Activated naive CD4-positive, alpha-beta T cell treated with anti-CD3 and anti-CD28 coated beads, Interleukin-2, amount 50 U/mL, for 24 hours (primary cell): ENCODE measurements at regions not wholly inside any gene's neighbourhood (a gene's known extent, or its start where the extent isn't known, plus 50 kb on each side); places are given as distances from the start of the nearest gene placed in this dataset.
"Not testable (repeated sequence)": the region's sequence is repeated elsewhere in the genome, so short reads cannot be mapped to it uniquely, and the experiment has no call there.

Experiments used
- H3K27ac Mint-ChIP-seq: one replicate; pipeline ENCODE4 v1.8.0; 2021; ENCODE audit warnings: mild to moderate bottlenecking, mixed read lengths
- H3K27me3 Mint-ChIP-seq: one replicate; pipeline ENCODE4 v1.8.0; 2021; ENCODE audit warnings: mixed read lengths
- H3K36me3 Mint-ChIP-seq: one replicate; pipeline ENCODE4 v1.8.0; 2021; ENCODE audit warnings: mixed read lengths
- H3K4me1 Mint-ChIP-seq: one replicate; pipeline ENCODE4 v1.8.0; 2021; ENCODE audit warnings: mixed read lengths
- H3K4me3 Mint-ChIP-seq: one replicate; pipeline ENCODE4 v1.8.0; 2021; ENCODE audit warnings: mild to moderate bottlenecking, mixed read lengths
- H3K9me3 Mint-ChIP-seq: one replicate; pipeline ENCODE4 v1.8.0; 2021; ENCODE audit warnings: mixed read lengths

DNA sequence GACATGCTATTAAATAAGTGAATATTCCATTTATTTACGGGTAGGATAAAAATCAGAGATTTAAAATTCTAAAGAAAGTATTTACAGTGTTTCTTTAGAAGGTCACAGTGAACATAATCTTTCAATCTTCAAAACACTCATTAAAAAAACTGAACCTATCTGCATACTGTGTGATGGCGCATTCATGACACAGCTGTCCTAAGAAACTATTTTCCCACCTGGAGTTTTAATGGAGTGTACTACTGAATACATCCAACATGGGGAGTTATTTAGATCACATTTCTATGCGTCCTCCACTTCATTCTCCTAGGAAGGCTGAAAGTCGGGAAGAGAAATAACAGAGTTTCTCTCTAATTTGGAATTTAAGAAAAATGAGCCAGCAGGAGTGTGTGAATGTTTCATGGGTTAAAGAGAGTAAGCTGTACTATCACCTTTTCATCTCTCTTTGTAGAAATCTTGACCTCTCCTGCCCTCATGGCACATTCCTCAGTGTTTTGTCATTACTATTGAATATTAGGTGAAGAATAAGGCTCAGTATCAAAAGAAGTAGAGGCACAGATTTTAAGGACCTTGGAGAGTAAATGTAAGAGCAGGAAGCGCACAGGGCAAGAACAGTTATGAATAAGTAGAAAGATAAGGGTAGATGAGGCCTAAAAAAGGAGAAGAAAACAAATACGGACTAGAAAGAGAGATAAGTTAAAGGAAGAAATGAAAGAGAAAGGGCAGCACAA lies 551.2 kb upstream of the TUSC1 start:
- Mint-ChIP-seq H3K4me1 (no peaks in the 10 kb centered on the region), H3K27me3 (no peaks in the 10 kb centered on the region), H3K36me3 (no peaks in the 10 kb centered on the region), H3K27ac (no peak overlapping the region), H3K9me3 (peaks cover 7% of the 10 kb centered on the region), H3K4me3 (no peak overlapping the region)

DNA sequence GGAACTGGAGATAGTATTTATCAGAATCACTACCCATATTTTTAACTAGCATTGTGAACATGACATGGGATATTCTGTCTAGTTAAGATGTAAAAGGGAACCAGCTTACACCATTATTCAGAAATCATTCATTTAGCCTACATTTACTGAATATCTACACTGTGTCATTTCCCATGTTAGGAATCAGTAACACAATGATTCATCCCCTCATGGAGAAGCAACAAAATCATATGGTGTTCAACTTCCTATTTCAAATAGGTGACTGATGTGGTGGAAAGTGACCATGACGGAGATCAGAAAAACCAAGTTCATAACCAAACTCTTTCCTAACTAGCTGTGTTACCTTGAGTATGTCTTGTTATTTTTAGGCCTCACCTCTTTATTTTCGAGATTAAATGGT lies 550.0 kb upstream of the TUSC1 start:
- H3K27me3 Mint-ChIP-seq = no peaks in the 10 kb centered on the region
- H3K4me3 Mint-ChIP-seq = no peak overlapping the region
- H3K4me1 Mint-ChIP-seq = no peaks in the 10 kb centered on the region
- no peak overlapping the region for H3K27ac Mint-ChIP-seq
- H3K9me3 Mint-ChIP-seq = peaks cover 4% of the 10 kb centered on the region
- no peaks in the 10 kb centered on the region for H3K36me3 Mint-ChIP-seq

DNA sequence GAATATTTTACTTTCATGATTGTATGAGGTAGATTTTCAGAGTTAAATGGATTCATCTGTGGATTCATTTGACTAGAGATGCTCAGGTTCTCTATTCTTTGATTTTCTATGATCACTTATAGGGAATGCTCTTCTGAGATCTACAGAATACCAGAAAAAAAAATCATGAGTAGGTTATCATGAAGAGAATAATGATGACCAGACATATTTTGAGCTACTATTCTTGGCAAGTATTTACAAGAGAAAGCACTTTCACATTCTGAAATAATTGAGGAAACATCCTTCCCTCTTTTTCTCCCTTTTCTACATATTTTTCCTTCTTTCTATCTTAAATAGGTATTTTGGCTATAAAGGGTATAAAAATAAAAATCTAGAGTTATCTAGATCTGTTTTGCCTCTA lies 543.0 kb upstream of the TUSC1 start:
- Mint-ChIP-seq H3K4me1 (no peaks in the 10 kb centered on the region), H3K4me3 (no peak overlapping the region), H3K9me3 (peaks cover 5% of the 10 kb centered on the region), H3K27me3 (no peaks in the 10 kb centered on the region), H3K36me3 (no peaks in the 10 kb centered on the region), H3K27ac (no peak overlapping the region)

DNA sequence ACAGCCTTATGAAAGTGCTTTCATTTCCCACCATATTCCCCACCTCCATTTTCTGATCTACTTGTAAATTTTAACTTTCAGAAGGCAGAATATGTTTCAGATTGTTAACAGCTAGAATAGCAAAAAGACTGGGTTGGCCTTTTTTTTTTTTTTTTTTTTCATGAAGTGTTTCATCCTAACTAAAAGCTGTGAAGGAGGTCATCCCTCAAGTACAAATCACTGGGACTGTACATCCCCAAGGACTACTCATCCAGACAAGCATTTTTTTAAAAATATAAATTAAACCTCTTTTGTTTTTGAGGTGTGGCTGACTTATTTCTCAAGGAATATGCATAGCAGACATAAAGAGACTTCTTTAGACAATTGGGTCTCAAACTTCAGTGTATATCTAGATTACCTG lies 542.1 kb upstream of the TUSC1 start:
- no peaks in the 10 kb centered on the region for H3K27me3 Mint-ChIP-seq
- H3K9me3 Mint-ChIP-seq = peaks cover 5% of the 10 kb centered on the region
- no peaks in the 10 kb centered on the region for H3K36me3 Mint-ChIP-seq
- no peak overlapping the region for H3K4me3 Mint-ChIP-seq
- no peaks in the 10 kb centered on the region for H3K4me1 Mint-ChIP-seq
- H3K27ac Mint-ChIP-seq = no peak overlapping the region

DNA sequence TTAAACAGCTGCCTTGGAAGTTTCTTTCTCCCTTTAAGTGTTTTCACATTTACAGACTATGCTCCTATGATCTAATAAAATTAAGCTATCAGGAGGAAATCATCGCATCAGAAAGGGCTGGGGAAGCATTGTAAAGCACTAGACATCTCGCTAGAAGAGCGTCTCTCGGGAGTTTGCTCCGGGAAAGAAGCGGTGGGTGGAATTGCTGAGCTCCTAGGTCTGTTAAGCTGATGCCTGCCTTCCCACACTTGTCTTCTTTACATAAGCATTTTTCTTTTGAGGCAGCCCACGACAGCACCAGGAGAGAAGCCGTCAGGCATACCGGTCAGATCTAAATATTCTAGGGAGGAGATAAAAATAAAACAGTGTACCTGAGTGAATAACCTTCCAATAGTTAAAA lies 541.7 kb upstream of the TUSC1 start:
- no peaks in the 10 kb centered on the region for H3K4me1 Mint-ChIP-seq
- H3K27ac Mint-ChIP-seq = no peak overlapping the region
- no peaks in the 10 kb centered on the region for H3K36me3 Mint-ChIP-seq
- H3K27me3 Mint-ChIP-seq = no peaks in the 10 kb centered on the region
- peaks cover 5% of the 10 kb centered on the region for H3K9me3 Mint-ChIP-seq
- no peak overlapping the region for H3K4me3 Mint-ChIP-seq

DNA sequence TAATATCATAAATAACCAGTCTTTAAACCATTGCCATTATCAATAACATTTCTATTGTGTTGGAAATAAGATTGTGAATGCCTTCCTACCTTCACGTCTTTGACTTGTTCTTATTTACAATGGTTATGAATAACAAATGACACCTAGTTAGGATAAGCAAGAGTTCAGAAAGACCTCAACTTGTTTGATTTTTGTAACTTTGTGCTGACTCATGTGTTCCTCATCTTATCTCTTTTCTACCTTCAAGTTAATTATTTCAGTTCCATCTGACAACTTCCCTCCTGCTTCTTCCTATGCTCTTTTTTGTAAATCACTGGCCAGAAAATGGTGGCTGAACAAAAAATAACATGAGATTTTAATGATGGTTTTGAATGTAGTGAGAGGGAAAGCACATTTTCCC lies 538.5 kb upstream of the TUSC1 start:
- Mint-ChIP-seq H3K27me3 (no peaks in the 10 kb centered on the region), H3K9me3 (peaks cover 5% of the 10 kb centered on the region), H3K4me1 (no peaks in the 10 kb centered on the region), H3K4me3 (no peak overlapping the region), H3K27ac (no peak overlapping the region), H3K36me3 (no peaks in the 10 kb centered on the region)

DNA sequence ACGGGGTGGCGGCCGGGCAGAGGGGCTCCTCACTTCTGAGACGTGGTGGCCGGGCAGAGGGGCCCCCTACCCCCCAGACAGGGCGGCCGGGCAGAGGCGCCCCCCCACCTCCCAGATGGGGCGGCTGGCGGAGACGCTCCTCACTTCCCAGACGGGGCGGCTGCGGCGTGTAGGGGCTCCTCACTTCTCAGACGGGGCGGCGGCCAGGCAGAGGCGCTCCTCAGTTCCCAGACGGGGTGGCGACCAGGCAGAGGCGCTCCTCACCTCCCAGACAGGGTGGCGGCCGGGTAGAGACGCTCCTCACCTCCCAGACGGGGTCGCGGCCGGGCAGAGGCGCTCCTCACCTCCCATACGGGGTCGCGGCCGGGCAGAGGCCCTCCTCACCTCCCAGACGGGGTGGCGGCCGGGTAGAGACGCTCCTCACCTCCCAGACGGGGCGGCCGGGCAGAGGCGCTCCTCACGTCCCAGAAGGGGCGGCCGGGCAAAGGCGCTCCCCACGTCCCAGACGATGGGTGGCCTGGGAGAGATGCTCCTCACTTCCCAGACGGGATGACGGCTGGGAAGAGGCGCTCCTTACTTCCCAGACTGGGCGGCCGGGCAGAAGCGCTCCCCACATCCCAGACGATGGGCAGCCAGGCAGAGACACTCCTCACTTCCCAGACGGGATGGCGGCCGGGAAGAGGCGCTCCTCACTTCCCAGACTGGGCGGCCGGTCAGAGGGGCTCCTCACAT lies 536.6 kb upstream of the TUSC1 start:
- not testable (repeated sequence) for H3K4me1 Mint-ChIP-seq, H3K27me3 Mint-ChIP-seq, H3K36me3 Mint-ChIP-seq, H3K9me3 Mint-ChIP-seq, H3K27ac Mint-ChIP-seq, H3K4me3 Mint-ChIP-seq

DNA sequence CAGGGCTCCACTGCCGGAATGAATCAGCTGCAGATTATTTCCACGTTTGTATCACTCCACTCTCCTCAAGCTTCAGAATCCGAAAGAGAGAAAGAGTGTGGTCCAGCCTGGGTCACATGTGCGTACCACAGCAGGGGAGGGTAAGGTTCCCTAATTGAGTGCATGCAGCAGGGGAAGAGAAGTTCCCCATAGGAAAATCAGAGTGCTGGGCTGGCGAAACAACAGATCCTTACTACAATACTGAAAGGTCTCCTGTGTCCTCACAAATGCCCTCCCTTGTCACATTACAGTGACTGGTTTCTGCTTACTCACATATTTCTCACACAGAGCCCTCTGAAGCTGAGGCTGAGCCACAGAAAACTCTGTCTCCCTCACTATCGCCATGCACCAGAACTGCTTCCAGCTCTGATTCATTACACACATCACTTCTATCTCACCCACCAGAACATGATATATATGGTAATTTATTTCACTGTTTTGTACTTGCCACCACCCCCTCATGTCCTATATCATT lies 532.2 kb upstream of the TUSC1 start:
- Mint-ChIP-seq H3K27me3 (no peaks in the 10 kb centered on the region), H3K4me3 (no peak overlapping the region), H3K4me1 (no peaks in the 10 kb centered on the region), H3K9me3 (no peaks in the 10 kb centered on the region), H3K27ac (no peak overlapping the region), H3K36me3 (no peaks in the 10 kb centered on the region)

DNA sequence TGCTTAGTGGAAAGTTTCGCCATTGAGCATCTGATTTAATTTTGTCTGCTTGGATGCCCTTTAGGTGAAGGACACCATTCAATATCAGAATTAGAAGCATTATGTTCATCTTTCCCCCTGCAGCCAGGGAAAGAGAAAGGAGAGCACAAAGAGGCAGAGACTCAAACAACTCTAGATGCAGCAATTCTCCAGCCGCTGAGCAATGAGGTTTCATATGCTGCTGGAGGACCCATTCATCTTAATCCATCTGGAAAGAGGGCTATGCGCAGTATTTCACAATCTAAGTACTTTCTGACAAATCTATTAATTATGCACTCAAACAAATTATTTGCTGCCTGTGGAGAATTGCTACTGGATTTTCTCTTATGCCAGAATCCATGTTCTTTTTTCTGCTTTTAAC lies 527.0 kb upstream of the TUSC1 start:
- Mint-ChIP-seq H3K9me3 (no peaks in the 10 kb centered on the region), H3K4me1 (no peaks in the 10 kb centered on the region), H3K27ac (no peak overlapping the region), H3K27me3 (no peaks in the 10 kb centered on the region), H3K36me3 (no peaks in the 10 kb centered on the region), H3K4me3 (no peak overlapping the region)

DNA sequence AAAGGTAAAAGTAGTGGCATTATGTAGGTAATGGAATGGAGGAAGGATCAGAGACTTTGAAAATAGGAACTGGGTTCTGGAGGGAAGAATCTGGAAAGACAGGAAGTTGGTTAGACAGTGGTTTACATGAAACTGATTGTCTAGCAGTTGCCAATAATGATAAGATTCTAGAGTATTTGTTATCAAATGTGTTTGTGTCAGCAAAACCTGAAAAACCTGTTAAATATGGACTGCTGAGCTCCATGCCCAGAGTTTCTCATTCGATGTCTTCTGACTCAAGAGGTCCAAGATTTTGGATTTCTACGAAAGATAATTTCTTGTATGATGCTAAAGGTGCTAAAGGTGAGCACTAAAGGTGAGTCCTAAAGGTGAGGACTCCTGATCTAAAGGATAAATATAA lies 515.0 kb upstream of the TUSC1 start:
- H3K36me3 Mint-ChIP-seq = no peaks in the 10 kb centered on the region
- H3K27me3 Mint-ChIP-seq = no peaks in the 10 kb centered on the region
- no peaks in the 10 kb centered on the region for H3K4me1 Mint-ChIP-seq
- no peak overlapping the region for H3K4me3 Mint-ChIP-seq
- H3K27ac Mint-ChIP-seq = no peak overlapping the region
- peaks cover 14% of the 10 kb centered on the region for H3K9me3 Mint-ChIP-seq

DNA sequence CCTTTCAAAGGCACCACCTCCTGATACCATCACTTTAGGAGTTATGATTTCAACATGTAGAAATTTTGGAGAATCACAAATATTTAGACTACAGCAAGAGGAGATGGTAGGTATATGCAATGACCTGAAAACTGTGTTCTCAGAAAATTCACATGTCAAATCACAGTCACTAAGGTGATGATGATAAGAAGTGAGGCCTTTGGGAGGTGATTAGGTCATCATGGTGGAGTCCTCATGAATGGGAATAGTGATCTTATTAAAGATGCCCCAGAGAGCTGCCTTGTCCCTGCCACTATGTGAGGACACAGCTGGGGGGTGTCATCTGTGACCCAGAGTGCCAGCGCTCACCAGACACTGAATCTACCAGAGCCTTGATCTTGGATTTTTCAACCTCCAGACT lies 513.5 kb upstream of the TUSC1 start:
- H3K4me3 Mint-ChIP-seq = no peak overlapping the region
- H3K27me3 Mint-ChIP-seq = no peaks in the 10 kb centered on the region
- H3K36me3 Mint-ChIP-seq = no peaks in the 10 kb centered on the region
- H3K9me3 Mint-ChIP-seq = peaks cover 14% of the 10 kb centered on the region
- H3K4me1 Mint-ChIP-seq = no peaks in the 10 kb centered on the region
- no peak overlapping the region for H3K27ac Mint-ChIP-seq

DNA sequence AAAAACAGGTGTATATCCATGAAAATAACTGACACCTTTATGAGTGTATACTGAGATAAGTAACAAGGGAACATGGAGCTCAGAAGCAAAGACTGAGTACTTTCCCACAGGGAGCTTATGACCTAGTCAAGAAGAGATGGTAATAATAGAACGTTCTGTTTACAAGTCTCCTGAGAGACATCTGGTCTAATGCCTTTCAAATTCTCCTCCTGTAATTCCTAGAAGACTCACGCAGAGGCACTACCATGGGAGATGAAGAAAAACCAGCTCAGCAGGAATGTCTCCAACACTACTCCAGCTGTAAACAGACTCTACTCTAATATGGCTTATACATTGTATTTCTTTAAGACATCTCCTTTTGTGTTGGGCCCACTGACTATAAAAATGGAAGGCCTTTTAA lies 503.6 kb upstream of the TUSC1 start:
- no peaks in the 10 kb centered on the region for H3K27me3 Mint-ChIP-seq
- H3K36me3 Mint-ChIP-seq = no peaks in the 10 kb centered on the region
- no peak overlapping the region for H3K4me3 Mint-ChIP-seq
- peaks cover 5% of the 10 kb centered on the region for H3K9me3 Mint-ChIP-seq
- no peaks in the 10 kb centered on the region for H3K4me1 Mint-ChIP-seq
- H3K27ac Mint-ChIP-seq = no peak overlapping the region

DNA sequence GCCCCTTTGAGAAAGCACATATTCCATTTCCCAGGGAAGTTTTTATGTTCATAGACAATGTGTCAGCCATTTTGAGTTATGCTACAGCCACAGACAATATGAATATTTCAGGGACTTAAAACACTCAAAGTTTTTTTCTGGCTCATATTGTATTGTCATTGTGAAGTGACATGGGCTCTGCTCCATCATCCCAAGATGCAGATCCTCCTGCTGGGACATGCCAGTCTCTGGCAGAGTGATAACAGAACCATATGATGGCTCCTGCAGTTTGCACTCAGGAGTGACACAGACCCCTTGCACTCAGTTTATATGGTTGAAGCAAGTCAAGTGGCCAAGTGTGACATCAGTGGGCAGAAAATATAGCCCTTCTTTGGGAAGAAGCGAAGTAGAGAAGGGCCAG lies 498.4 kb upstream of the TUSC1 start:
- no peak overlapping the region for H3K27ac Mint-ChIP-seq
- peaks cover 5% of the 10 kb centered on the region for H3K9me3 Mint-ChIP-seq

DNA sequence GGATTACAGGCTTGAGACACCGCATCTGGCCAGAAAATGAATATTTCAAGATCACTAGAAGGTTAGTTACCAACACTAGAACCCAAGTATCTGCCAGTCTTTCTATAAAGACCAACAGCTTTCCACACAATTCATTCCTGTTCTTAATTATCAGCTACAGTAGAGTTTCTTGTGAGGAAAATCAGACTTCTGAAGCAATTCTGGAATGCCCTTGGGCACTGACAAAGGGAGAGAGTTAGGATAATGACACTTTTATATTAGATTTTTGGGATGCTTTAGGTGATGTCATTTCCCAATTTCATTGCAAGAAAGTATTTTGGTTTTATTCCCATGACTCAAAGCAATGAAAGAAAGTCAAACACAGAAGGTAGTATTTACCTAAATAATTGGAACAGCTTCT lies 497.0 kb upstream of the TUSC1 start:
- Mint-ChIP-seq H3K27ac (no peak overlapping the region), H3K4me1 (no peaks in the 10 kb centered on the region), H3K4me3 (no peak overlapping the region), H3K36me3 (no peaks in the 10 kb centered on the region), H3K27me3 (no peaks in the 10 kb centered on the region), H3K9me3 (peaks cover 5% of the 10 kb centered on the region)

More for the DNA sequence above, 498.4 kb upstream of the TUSC1 start:
- H3K36me3 Mint-ChIP-seq = no peaks in the 10 kb centered on the region
- H3K27me3 Mint-ChIP-seq = no peaks in the 10 kb centered on the region
- H3K4me3 Mint-ChIP-seq = no peak overlapping the region
- no peaks in the 10 kb centered on the region for H3K4me1 Mint-ChIP-seq

DNA sequence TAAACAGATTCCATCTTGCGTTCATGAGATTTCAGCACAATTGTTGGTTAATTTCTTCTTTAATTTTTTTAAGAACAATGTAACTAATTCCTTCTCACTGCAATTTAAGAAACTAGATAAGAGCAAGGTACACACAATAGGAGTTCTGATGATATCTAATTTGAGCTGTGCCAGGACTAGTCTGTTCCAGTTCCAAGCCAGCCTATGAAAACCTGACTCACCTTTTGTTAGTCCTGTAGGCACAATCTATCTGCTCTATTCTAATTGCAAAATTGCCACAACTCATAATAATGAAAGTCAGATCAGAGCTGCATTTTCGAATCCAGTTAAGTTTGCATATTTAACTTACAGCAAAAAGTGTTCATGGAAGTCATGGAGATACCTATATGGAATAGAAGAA lies 494.1 kb upstream of the TUSC1 start:
- Mint-ChIP-seq H3K4me1 (no peaks in the 10 kb centered on the region), H3K4me3 (no peak overlapping the region), H3K9me3 (no peaks in the 10 kb centered on the region), H3K27me3 (no peaks in the 10 kb centered on the region), H3K27ac (no peak overlapping the region), H3K36me3 (no peaks in the 10 kb centered on the region)

DNA sequence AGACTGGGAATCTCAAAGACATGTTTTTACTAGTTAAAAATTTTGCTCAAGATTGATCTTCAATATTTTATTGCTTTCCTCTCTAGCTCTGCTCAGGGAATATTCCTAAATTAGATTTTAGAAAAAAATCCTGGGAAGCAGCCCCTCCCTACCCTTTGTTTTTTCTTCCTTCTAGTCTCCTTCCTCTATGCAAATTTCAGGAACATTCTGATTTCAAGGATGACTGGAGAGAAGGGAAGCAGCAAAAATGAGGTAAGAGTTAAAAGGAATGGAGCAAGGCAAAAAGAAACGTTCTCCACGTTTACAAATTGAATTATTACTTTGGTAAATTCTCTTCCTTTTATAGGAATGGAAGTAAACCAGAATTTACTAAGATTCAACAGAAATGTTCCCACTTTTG lies 493.4 kb upstream of the TUSC1 start:
- Mint-ChIP-seq H3K4me1 (no peaks in the 10 kb centered on the region), H3K36me3 (no peaks in the 10 kb centered on the region), H3K9me3 (no peaks in the 10 kb centered on the region), H3K27me3 (no peaks in the 10 kb centered on the region), H3K4me3 (no peak overlapping the region), H3K27ac (no peak overlapping the region)
